ENCODE measurements at regions not wholly inside any gene's neighbourhood (a gene's known extent, or its start where the extent isn't known, plus 50 kb on each side); places are given as distances from the start of the nearest gene placed in this dataset.

DNA sequence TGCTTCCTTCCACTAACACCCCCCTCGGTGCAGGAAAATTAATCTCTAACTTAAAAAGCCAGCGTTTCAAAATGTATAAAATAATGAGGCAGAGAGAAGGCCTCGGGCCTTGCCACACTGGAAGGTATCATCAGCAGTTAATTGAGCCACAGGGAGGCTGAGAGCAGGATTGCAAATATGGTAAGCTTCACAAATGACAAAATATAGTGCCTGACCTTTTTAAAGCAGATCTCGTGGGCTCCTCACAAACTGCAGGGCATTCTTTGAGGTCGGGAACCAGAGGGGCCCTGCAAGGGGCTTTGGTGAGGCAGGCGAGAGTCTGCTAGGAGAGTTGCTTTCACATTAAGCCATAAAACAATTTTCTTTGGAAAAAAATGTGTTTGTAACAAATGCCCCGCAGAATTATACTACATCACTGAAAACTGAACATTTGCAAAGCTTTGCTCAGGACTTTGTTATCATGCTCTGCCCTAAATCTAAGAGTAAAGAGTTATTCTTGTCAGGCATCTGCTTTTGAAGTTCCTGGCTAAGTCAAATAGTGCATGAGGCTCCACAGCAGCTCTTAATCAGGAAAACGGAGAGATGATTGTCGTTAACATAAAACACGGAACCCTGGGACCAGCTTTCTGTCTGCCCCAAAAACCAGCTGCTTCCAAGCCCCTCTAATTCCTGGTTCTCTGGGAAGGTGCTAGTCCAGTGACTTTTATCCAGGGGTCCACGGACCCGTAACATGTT, 61.4 kb upstream of the SYT13 start:
- Histone ChIP-seq H3K9me3 (ENCODE audit: insufficient read depth, low read length, severe bottlenecking) (no peaks in the 10 kb centered on the region), H3K4me1 (ENCODE audit: insufficient read depth, low read length) (no peaks in the 10 kb centered on the region), H3K9ac (ENCODE audit: low read depth, low read length) (no peak overlapping the region), H3K27ac (ENCODE audit: low read length) (no peak overlapping the region), H3K79me2 (ENCODE audit: insufficient read depth, low read length) (no peaks in the 10 kb centered on the region), H3K4me2 (ENCODE audit: insufficient read depth, low read length) (no peak overlapping the region), H3K27me3 (ENCODE audit: insufficient read depth, low read length, poor library complexity) (peaks cover 53% of the 10 kb centered on the region), H3K36me3 (ENCODE audit: insufficient read depth, low read length) (no peaks in the 10 kb centered on the region), H3K4me3 (ENCODE audit: low read depth in 1 of 2, low read length in 2 of 2) (no peak overlapping the region), H4K20me1 (ENCODE audit: insufficient read depth, low read length) (no peaks in the 10 kb centered on the region), H2AFZ (ENCODE audit: low read depth, low read length) (no peak overlapping the region)
- ATAC-seq (ENCODE audit: insufficient read depth, low read depth) (no peak), DNase-seq (no peak)
- TF ChIP-seq EZH2 (IDR thresholded peaks at IDR 0.05; ENCODE audit: borderline replicate concordance, low read depth, low read length, severe bottlenecking): no peak
- TF ChIP-seq, protein P1, sequence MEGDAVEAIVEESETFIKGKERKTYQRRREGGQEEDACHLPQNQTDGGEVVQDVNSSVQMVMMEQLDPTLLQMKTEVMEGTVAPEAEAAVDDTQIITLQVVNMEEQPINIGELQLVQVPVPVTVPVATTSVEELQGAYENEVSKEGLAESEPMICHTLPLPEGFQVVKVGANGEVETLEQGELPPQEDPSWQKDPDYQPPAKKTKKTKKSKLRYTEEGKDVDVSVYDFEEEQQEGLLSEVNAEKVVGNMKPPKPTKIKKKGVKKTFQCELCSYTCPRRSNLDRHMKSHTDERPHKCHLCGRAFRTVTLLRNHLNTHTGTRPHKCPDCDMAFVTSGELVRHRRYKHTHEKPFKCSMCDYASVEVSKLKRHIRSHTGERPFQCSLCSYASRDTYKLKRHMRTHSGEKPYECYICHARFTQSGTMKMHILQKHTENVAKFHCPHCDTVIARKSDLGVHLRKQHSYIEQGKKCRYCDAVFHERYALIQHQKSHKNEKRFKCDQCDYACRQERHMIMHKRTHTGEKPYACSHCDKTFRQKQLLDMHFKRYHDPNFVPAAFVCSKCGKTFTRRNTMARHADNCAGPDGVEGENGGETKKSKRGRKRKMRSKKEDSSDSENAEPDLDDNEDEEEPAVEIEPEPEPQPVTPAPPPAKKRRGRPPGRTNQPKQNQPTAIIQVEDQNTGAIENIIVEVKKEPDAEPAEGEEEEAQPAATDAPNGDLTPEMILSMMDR (IDR thresholded peaks at IDR 0.05; ENCODE audit: borderline replicate concordance, extremely low read depth, low read length, poor library complexity, severe bottlenecking): no peak

- peaks cover 50% of the 10 kb centered on the region for H3K27me3 ChIP-seq (ENCODE audit: insufficient read depth, low read length, poor library complexity)
- no peak overlapping the region for H3K4me3 ChIP-seq (ENCODE audit: low read depth in 1 of 2, low read length in 2 of 2)
- H3K4me1 ChIP-seq (ENCODE audit: insufficient read depth, low read length): no peaks in the 10 kb centered on the region
- no peak overlapping the region for H3K4me2 ChIP-seq (ENCODE audit: insufficient read depth, low read length)
- no peak overlapping the region for H3K9ac ChIP-seq (ENCODE audit: low read depth, low read length)
- no peaks in the 10 kb centered on the region for H3K36me3 ChIP-seq (ENCODE audit: insufficient read depth, low read length)
- ATAC-seq (ENCODE audit: insufficient read depth, low read depth) (no peak), DNase-seq (no peak)
- H2AFZ ChIP-seq (ENCODE audit: low read depth, low read length): no peak overlapping the region
- H3K27ac ChIP-seq (ENCODE audit: low read length): no peak overlapping the region
- no peaks in the 10 kb centered on the region for H4K20me1 ChIP-seq (ENCODE audit: insufficient read depth, low read length)
- H3K79me2 ChIP-seq (ENCODE audit: insufficient read depth, low read length): no peaks in the 10 kb centered on the region
- H3K9me3 ChIP-seq (ENCODE audit: insufficient read depth, low read length, severe bottlenecking): no peaks in the 10 kb centered on the region
- no peak for TF ChIP-seq EZH2 (IDR thresholded peaks at IDR 0.05; ENCODE audit: borderline replicate concordance, low read depth, low read length, severe bottlenecking)
- TF ChIP-seq, protein P1 (IDR thresholded peaks at IDR 0.05; ENCODE audit: borderline replicate concordance, extremely low read depth, low read length, poor library complexity, severe bottlenecking): no peak
Observed at GRCh38 chr11:45345491-45345890, 59.4 kb upstream of the SYT13 start.

DNA sequence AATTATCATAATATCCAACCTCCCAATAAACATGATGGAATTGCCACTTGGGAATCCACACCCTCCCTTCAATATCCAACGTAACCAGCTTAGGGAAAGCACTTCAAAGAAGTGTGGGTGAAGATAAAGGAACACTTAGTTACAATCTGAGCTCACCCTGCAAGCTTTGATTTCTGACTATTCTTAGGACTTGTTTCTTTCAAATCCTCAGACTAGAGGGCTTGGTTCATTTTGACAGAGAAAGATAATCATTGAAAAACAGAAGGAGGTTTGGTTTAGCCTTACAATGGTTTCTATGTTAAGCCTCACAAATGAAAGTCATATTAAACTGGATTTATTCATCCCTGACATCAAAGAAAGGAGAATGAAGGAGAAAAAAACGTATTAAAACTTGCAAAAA, 57.9 kb upstream of the SYT13 start:
- DNase-seq (no peak), ATAC-seq (ENCODE audit: insufficient read depth, low read depth) (no peak)
- Histone ChIP-seq H3K4me3 (ENCODE audit: low read depth in 1 of 2, low read length in 2 of 2) (no peak overlapping the region), H3K36me3 (ENCODE audit: insufficient read depth, low read length) (no peaks in the 10 kb centered on the region), H2AFZ (ENCODE audit: low read depth, low read length) (no peak overlapping the region), H3K27ac (ENCODE audit: low read length) (no peak overlapping the region), H4K20me1 (ENCODE audit: insufficient read depth, low read length) (0 out of 2 replicates have a peak, but pooled peaks cover 2% of the 10 kb centered on the region), H3K4me1 (ENCODE audit: insufficient read depth, low read length) (peaks cover 7% of the 10 kb centered on the region), H3K9ac (ENCODE audit: low read depth, low read length) (no peak overlapping the region), H3K27me3 (ENCODE audit: insufficient read depth, low read length, poor library complexity) (peaks cover 41% of the 10 kb centered on the region), H3K4me2 (ENCODE audit: insufficient read depth, low read length) (no peak overlapping the region), H3K79me2 (ENCODE audit: insufficient read depth, low read length) (no peaks in the 10 kb centered on the region), H3K9me3 (ENCODE audit: insufficient read depth, low read length, severe bottlenecking) (no peaks in the 10 kb centered on the region)
- TF ChIP-seq, protein P1 (IDR thresholded peaks at IDR 0.05; ENCODE audit: borderline replicate concordance, extremely low read depth, low read length, poor library complexity, severe bottlenecking): no peak
- no peak for TF ChIP-seq EZH2 (IDR thresholded peaks at IDR 0.05; ENCODE audit: borderline replicate concordance, low read depth, low read length, severe bottlenecking)

Measured in DND-41 (cell line).